LNCaP clone FGC (cell line): ENCODE measurements at regions not wholly inside any gene's neighbourhood (a gene's known extent, or its start where the extent isn't known, plus 50 kb on each side); places are given as distances from the start of the nearest gene placed in this dataset.

Experiments
- DNase-seq: peaks from one replicate; pipeline ENCODE4 v3.0.0-alpha.2; 2011; ENCODE audit warnings: low read depth
- H3K4me3 ChIP-seq: 2 replicates; pipeline ENCODE4 v1.5.1; 2011; ENCODE audit warnings: mild to moderate bottlenecking, low read depth, low read length, control low read depth
- CTCF ChIP-seq: IDR thresholded peaks from 2 replicates; pipeline ENCODE4 v1.5.1; 2012; ENCODE audit warnings: mild to moderate bottlenecking; ENCODE audit not compliant: control insufficient read depth, insufficient read depth; ENCODE audit errors: extremely low read depth

GRCh38 chr14:34369648-34370030 lies 92.4 kb downstream of the SPTSSA start:
- TF ChIP-seq CTCF = no peak
- no peak for DNase-seq
- no peak overlapping the region for H3K4me3 ChIP-seq

GRCh38 chr14:34368971-34369647 lies 92.9 kb downstream of the SPTSSA start:
- no peak for TF ChIP-seq CTCF
- no peak overlapping the region for H3K4me3 ChIP-seq
- no peak for DNase-seq

GRCh38 chr14:34368115-34368970 lies 93.7 kb downstream of the SPTSSA start:
- no peak for TF ChIP-seq CTCF
- H3K4me3 ChIP-seq = no peak overlapping the region
- no peak for DNase-seq

GRCh38 chr14:34365309-34365915 lies 96.6 kb downstream of the SPTSSA start:
- DNase-seq = no peak
- H3K4me3 ChIP-seq = no peak overlapping the region
- TF ChIP-seq CTCF = peak; percentile 34

GRCh38 chr14:34364201-34364600 lies 97.8 kb downstream of the SPTSSA start:
- DNase-seq = no peak
- no peak for TF ChIP-seq CTCF
- no peak overlapping the region for H3K4me3 ChIP-seq

GRCh38 chr14:34363733-34364134 lies 98.3 kb downstream of the SPTSSA start:
- TF ChIP-seq CTCF = no peak
- no peak overlapping the region for H3K4me3 ChIP-seq
- no peak for DNase-seq
